GM12878 (cell line): ENCODE measurements at regions not wholly inside any gene's neighbourhood (a gene's known extent, or its start where the extent isn't known, plus 50 kb on each side); places are given as distances from the start of the nearest gene placed in this dataset.

Experiments used
- ATF2 ChIP-seq: IDR thresholded peaks from 2 replicates; pipeline ENCODE4 v1.6.1; 2012; ENCODE audit warnings: low read length, inconsistent platforms
- ATF3 ChIP-seq: IDR thresholded peaks from 2 replicates; pipeline ENCODE4 v1.6.1; 2011; ENCODE audit warnings: low read depth, mild to moderate bottlenecking, low read length, moderate library complexity, borderline replicate concordance; ENCODE audit errors: extremely low read depth
- BCL3 ChIP-seq: IDR thresholded peaks from 2 replicates; pipeline ENCODE4 v1.6.1; 2011; ENCODE audit warnings: borderline replicate concordance, low read depth, mild to moderate bottlenecking, moderate library complexity, low read length; ENCODE audit not compliant: insufficient read depth, poor library complexity, severe bottlenecking
- CREM ChIP-seq: IDR thresholded peaks from 2 replicates; pipeline ENCODE4 v1.6.1; 2014; ENCODE audit warnings: antibody characterized with exemption, low read depth
- E4F1 ChIP-seq: fragments of 450-650 bp; IDR thresholded peaks from 2 replicates; pipeline ENCODE4 v1.6.1; 2018; ENCODE audit warnings: borderline replicate concordance, mild to moderate bottlenecking; ENCODE audit not compliant: partially characterized antibody
- PAX5 ChIP-seq: IDR thresholded peaks from 2 replicates; pipeline ENCODE4 v1.6.1; 2011; ENCODE audit warnings: low read depth, low read length, borderline replicate concordance
- RUNX3 ChIP-seq: IDR thresholded peaks from 2 replicates; pipeline ENCODE4 v1.6.1; 2012; ENCODE audit warnings: low read length, inconsistent platforms
- TAF1 ChIP-seq: IDR thresholded peaks from 2 replicates; pipeline ENCODE4 v1.6.1; 2011; ENCODE audit warnings: mild to moderate bottlenecking, low read depth, low read length, borderline replicate concordance
- ZBTB4 ChIP-seq: fragments of 450-650 bp; formaldehyde crosslinking; IDR thresholded peaks from 2 replicates; pipeline ENCODE4 v1.4.0; 2022; ENCODE audit warnings: mild to moderate bottlenecking, moderate library complexity
- ZNF24 ChIP-seq: fragments of 450-650 bp; IDR thresholded peaks from 2 replicates; pipeline ENCODE4 v1.6.1; 2017; ENCODE audit warnings: antibody characterized with exemption, mild to moderate bottlenecking

GRCh38 chr6:147776631-147777213 is 268.2 kb downstream of the SAMD5 start (continued):
- TF ChIP-seq BCL3: no peak
- TF ChIP-seq RUNX3: no peak
- TF ChIP-seq PAX5: no peak
- TF ChIP-seq ATF2: no peak
- TF ChIP-seq ATF3: no peak
- no peak for TF ChIP-seq E4F1
- TF ChIP-seq TAF1: no peak
- no peak for TF ChIP-seq CREM
- no peak for TF ChIP-seq ZNF24
- no peak for TF ChIP-seq ZBTB4
